COR-L47 (cell line): ENCODE measurements at regions not wholly inside any gene's neighbourhood (a gene's known extent, or its start where the extent isn't known, plus 50 kb on each side); places are given as distances from the start of the nearest gene placed in this dataset.
A peak's percentile ranks its signal among the peaks of the same experiment; 100 is the strongest.
"Not testable (repeated sequence)": the region's sequence is repeated elsewhere in the genome, so short reads cannot be mapped to it uniquely, and the experiment has no call there.

Experiments
- DNase-seq: peaks from one replicate; lab custom pipeline; 2025; lab: John Stamatoyannopoulos, UW

DNA sequence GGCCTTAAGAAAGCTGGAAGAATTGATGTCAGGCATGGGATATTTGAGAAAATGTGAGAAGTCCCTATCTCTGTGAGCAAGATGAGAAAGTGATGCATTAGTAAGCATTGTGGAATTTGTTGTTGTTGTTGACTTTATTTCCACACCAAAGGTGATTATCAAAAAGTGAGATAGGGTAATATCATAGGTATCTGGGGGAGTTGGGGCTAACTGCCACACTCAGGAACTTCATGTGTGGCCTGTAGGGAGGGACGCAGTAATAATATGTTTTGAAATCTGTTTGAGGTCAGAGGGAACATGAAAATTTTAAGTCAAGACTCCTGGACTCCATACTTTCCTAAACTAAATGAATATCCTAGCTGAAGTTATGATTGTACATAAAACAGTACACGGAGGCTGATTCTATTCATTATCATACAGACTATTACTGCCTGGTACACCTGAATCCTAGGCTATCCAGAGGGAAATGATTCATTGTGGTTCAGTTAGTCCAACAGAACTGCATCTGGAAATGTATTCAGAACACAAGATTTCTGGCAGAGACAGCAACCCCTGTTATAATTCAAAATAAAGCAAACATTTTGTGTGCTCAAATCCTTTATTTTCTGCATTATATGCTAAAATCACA lies 304.8 kb downstream of the CPS1 start:
- no peak for DNase-seq

DNA sequence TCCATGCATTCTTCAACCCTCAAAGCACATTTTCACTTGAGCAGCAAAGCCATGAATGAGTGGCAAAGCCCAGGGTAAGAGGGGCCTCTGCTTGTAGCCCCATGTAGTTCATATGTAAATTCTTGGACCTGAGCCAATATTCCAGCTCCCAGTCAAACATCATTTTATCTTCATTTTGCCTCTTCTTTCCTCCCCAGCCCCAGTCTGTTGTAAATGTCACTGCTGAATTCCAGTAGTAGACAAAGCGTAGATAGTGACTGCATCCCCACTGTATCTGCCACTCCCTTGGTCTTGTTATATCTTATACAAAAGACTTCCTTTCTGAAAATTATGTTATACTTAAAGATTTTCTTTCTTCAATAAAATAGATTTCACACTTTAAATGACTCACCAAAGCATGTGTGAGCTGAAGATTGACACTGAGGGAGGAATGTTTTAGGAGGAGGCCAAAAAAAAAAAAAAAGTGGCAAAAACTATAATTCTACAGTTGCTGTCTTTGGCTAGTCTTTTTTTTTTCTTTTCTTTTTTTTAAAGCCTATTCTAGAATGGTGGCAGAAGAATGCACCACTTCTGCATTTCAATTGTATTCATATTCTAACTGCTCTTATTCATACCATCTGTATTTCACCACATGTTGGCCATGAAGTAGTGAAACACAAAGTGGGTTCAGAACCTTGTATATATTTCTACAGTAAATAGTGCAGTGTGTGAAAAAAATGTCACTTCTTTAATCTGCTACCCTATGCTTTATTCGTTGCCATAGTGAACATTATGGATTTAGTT lies 306.1 kb downstream of the CPS1 start:
- DNase-seq = peak; percentile 28

DNA sequence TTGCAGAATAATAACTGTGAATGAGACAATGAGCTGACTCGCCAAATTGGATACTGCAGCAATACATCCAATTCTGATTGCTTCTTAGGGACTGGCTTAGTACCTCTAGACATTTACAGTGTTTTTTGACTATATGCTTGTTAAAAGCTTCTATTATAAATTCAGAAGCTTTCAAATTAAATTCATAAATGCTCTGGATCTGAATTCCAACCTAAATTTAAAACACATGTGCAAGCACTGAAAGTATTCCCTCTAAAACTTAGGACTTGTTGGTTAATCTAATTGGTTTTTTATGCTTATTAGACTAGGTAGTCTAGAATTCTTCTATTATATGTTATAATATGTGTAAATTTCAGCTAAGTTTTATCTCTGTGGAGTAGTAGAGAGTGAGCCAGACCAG lies 306.9 kb downstream of the CPS1 start:
- no peak for DNase-seq

DNA sequence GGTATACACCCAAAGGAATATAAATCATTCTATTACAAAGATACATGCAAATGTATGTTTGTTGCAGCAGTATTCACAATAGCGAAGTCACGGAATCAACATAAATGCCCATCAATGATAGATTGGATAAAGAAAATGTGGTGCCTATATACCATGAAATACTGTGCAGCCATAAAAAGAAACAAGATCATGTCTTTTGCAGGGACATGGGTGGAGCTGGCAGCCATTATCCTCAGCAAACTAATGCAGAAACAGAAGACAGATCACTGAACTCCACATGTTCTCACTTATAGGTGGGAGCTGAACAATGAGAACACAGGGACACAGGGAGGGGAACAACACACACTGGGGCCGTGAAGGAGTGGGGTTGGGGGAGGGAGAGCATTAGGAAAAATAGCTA lies 315.2 kb downstream of the CPS1 start:
- not testable (repeated sequence) for DNase-seq

DNA sequence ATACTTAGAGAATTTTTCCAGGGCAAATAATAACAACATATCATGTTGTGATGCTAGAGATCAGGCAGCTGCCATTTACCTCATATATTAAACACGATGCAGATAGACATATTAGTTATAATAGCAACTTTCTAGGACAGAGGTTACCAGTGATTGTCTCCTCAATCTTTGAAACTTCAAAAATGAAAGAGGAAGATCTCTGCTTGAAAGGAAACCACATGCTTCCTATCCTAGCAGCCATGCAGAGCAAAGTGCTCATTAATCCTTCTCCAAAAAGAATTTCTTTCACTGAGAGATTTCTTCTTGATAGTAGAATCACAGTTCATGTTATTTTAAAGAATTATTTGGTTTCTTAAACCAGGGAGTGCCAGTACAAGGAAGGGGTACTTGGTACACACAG lies 317.2 kb downstream of the CPS1 start:
- no peak for DNase-seq

DNA sequence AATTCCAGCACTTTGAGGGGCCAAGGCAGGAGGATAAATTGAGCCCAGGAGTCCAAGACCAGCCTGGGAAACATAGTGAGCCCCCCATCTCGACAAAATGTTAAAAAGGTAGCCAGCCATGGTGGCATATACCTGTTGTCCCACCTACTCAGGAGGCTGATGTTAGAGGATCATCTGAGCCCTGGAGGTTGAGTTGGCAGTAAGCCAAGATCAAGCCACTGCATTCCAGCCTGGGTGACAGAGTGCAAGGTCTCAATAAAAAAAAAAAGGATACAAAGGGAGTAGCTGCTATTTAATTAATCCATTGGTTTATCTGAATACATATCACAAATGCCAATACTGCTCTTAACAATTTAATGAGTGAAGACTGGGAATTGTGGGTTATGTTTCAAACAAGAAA lies 327.8 kb downstream of the CPS1 start:
- no peak for DNase-seq

DNA sequence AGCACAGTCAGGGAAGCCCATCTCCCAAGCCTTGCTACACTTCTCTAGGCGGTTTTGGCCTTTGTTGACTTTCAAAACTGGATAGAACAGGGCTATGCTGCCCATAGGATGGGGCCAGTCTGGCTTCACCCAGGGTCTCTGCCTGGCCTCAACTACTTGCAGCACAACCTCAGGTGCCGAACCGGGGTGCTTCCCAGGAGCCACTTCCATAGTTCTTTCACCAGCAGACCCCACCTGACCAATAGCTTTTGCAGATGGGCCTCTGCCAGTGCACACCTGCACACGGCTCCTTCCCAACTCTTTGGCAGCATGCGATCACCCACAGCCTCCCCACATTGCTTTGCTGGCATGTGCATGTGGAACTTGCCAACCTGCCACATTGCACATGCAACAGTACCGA lies 331.6 kb downstream of the CPS1 start:
- no peak for DNase-seq

DNA sequence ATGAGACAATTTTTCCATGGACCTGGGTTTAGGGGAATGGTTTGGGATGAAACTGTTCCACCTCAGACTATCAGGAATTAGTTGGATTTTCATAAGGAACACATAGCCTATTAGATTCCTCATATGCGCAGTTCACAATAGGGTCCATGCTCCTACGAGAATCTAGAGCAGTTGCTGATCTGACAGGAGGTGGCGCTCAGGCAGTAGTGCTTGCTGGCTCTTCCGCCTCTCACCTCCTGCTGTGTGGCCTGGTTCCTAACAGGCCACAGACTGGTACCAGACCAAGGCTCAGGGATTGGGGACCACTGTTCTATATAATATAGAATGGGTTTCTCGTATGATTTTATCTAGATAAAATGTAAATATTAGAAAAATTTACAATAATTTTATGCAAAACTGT lies 338.7 kb downstream of the CPS1 start:
- DNase-seq = no peak

DNA sequence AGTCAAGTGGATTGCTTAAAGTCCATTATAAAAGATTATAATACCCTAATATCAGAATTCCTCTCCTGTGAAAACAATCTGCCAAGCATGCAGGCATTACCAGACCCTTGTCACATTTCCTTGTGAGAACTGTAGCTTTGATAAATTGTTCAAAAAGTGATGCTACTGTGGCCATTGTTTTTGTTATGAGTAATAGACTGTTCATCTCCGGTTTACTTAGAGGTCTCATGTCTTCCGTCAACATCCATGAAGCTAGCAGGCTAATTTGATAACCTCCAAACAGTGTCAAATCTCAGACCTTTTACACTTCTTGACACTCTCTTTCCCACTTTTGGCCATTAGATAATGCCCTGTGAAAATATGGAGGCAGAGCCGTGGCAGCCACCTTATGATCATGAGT lies 342.7 kb downstream of the CPS1 start:
- DNase-seq = no peak

DNA sequence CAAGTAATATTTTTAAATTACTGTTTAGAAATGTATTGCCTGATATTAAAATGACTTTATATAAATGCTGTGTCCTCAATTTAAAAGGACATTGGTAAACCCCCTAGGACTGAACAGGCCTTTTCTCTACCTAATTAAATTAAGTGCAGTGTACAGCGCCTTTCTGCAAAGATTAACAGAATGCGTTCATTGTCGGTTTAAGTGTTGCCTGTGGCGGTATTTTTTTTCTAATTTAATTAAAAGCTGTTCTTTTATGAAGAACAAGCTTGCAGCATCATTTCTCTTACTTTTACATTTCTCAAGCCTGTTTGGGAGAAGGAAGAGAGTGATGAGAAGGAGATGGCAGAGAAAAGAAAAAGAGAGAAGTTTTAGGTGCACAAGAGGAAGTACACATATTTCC lies 344.9 kb downstream of the CPS1 start:
- no peak for DNase-seq

DNA sequence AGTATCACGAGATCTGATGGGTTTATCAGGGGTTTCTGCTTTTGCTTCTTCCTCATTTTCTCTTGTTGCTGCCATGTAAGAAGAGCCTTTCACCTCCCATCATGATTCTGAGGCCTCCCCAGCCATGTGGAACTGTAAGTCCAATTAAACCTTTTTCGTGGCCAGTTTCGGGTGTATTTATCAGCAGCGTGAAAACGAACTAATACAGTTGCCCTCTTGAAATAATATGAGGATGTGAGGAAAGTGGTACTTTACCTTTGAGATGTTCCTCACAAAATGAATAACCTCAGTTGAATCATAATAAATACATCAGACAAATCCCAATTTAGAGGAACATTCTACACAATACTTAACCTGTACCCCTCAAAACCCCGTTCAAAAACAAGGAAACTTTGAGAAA lies 356.4 kb downstream of the CPS1 start:
- DNase-seq = no peak

DNA sequence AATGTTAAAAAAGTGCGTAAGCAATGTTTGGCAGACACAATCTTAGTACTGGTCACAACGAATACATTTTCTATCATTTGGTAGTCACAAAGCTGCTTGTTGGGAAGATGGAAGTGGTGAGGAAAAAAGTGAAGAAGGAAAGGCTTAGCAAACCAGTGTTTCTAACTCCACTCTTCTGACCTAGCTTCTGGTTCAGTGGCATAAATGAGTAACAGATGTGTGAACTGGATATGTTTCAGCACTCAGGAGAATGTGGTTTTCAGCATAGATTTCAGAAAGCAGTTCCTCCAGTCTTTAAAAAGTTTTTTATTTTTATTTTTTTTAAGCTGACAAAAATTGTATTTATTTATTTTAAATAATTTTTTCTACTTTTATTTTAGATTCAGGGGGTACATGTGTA lies 357.1 kb downstream of the CPS1 start:
- no peak for DNase-seq

DNA sequence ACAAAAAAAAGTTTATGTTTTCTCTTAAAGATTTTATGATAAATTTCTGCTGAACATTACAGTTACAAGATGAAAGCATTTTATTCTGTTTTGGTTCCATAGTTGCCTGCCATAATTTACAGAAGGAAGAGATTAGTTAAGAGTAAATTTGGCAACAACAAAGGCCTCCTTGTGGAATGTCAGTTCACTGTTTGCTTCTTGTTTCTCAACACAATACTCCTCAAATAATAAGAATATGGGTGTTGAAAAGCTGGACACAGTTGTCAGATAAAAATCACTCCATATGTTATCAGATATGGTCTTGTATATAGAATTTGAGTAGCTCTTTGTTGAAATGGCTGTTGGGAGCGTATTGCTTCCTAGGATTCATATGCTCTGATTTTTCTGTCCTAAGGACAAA lies 359.5 kb downstream of the CPS1 start:
- no peak for DNase-seq

DNA sequence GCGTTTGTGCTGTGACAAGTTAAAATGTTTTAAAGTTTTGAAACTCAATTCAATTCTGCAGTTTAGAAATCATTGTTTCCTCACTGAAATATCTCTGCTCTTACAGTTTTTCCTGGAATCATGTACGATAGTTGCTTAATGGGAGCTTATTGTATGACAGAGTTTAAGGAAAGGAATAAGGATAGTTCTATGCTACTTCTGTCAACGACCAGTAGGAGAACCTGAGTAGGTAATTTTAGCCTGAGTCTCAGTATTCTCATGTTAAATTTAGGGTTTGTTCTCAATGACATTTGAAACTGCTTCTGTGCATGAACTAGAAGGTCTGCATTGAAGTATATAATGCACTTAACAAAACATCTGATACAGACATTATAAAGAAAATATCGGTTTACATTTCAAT lies 361.1 kb downstream of the CPS1 start:
- no peak for DNase-seq

DNA sequence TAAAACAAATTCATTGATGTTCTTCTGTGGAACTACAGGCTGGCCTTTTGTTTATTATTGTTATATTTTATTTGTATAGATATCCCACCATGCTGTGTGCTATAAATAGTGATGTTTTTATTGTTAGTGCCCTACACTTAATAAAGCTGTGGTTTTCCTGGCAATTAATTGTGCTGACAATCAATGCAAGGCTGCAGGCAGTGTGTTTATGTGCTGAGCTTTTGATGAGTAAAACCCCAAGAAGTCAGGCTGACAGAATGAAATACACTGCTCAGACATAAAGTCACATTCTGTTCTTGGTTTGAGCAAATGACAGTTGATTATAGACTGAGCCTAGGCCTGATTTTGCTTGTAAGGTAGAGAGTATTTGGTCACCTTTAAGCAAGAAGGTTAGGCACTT lies 362.7 kb downstream of the CPS1 start:
- peak; percentile 7 for DNase-seq

DNA sequence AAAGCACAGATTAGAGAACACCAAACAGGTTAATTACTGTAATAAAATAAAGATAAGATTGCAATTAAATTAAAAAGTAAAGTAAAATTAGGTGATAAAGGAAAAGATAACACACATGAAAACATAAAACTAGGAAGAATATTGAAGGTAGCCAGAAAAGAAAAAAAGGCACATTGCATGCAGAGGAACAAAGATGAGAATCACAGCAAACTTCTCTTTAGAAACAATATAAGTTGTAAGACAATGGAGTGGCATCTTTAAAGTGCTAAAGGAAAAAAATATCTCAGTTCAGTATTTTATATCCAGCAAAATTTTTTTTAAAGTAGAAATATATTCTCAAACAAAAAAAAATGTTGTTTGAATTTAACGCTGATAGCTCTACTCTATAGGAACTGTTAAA lies 366.0 kb downstream of the CPS1 start:
- DNase-seq = no peak

DNA sequence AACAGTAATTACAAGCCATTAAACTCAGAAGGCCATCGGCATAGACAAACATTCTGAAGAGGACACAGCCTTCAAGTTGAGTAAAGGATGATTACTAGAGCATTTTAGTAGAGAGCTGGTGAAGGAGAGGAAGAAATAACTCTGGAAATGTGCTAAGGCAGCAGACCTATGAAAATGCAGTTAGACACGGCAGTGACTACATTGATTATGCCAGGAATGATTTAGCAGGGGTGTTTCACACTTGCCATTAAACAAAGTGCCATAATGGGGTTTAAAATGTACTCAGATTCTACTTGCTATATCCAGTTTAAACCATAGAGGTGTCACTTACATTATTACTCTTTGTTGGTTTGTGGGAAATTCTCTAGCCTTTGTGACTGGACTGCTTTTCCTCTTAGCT lies 372.3 kb downstream of the CPS1 start:
- DNase-seq = no peak

DNA sequence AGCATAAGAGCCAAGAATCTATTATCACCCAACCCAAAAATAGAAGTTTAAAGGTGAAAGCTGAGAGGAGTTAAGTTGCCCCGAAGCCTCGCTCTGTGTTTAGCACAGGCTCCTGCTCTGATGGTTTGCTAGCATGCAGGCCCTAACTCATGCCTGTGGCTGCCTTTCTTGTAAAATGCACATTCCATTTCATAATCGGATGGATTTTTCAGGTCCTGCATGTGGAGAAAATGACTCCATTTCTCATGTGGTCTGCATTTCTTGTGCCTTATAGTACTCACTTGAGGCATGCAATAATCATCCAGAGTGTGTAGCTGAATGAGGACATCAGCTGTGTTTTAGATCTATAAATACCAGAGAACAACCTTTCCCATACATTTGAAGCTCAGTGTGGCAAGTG lies 381.8 kb downstream of the CPS1 start:
- DNase-seq = no peak

DNA sequence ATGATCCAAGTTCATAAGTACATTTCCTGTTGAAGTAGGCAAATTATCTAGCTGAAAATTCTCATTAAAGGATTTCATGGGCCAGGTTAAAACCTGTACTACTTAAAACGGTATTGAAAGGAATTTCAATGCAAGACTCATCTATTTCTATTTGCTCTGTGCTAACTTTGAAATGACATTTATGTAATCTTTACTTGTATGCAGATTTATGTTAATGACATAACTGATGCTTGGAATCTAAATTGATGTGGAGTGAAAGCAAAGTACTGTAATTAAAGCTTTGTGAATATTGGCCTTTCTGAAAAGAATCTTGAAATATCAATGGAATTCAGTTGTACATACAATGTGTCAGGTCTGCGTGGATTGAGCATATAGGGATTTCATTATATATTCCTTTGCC lies 390.0 kb downstream of the CPS1 start:
- DNase-seq = no peak

DNA sequence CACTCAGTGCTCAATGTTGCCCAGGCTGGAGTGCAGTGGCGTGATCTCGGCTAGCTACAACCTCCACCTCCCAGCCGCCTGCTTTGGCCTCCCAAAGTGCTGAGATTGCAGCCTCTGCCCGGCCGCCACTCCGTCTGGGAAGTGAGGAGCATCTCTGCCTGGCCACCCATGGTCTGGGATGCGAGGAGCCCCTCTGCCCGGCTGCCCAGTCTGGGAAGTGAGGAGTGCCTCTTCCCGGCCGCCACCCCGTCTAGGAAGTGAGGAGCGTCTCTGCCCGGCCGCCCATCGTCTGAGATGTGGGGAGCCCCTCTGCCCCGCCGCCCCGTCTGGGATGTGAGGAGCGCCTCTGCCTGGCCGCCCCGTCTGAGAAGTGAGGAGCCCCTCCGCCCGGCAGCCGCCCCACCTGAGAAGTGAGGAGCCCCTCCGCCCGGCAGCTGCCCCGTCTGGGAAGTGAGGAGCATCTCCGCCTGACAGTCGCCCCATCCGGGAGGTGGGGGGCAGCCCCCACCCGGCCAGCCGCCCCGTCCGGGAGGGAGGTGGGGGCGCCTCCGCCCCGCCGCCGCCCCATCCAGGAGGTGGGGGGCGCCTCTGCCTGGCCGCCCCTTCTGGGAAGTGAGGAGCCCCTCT lies 394.1 kb downstream of the CPS1 start:
- DNase-seq = not testable (repeated sequence)

DNA sequence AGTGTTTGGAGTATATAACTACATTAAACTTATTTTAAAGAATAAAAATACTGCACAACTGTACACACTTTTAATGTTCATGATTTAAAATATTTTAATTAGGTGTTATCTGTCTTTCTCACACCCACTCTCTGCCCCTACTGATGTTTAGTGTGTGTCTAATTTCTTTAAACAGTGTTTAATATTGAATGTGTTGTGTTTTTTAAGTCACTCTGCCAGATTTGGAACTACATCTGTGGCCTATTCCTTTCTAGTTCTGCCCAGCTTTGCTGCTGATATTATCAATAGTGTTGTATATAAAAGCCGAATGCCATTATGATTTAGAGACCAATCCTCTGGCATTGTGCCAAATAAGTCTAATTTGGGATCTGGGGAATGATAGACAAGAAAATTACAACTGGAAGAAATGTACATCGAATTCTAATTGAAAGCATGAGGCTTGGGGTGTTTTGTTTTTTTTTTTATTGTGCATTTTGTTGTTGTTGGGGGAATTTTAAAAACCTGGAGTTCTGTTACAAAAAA lies 398.0 kb downstream of the CPS1 start:
- DNase-seq = peak; percentile 14

DNA sequence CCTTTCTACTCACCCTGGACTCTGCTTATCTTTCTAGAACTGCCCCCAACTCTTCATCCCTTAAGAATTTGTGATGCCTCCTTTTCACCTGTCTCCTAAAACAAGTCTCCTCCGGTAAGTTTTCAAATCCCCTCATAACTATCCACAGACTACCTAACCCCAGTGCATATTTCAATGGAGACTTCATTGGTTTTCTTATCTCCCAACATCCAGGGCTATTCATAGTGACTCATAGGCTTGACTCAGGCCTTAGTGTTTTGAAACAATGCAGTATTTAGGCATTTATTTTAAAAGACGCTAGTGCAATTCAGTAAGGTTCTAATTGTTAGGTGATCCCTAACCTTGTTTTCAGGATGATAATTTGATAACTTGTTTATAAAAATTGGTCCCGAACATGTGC lies 399.2 kb downstream of the CPS1 start:
- no peak for DNase-seq

DNA sequence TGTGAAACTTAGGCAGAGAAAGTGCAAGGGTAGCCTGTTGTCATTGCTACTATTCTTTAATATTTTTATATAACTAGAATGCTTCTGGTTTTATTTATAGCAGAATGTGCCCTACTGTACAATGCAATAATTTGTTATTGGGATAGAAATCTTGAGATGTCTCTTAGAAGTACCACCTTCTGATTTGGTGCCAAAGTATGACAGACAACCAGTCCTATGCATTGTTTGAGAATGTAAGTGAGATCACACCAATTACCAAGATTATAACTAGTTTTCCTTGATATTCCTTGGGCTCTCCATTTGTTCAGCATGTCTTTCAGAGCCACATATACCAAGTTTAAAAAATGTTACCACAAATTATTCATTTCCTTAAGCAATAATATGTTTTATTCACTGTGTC lies 399.7 kb downstream of the CPS1 start:
- no peak for DNase-seq
